Ovary (tissue), 7 donors: ENCODE measurements at regions not wholly inside any gene's neighbourhood (a gene's known extent, or its start where the extent isn't known, plus 50 kb on each side); places are given as distances from the start of the nearest gene placed in this dataset.
A peak's percentile ranks its signal among the peaks of the same experiment; 100 is the strongest.

Source experiments
- DNase-seq, 5 donors: peaks; one replicate each; pipeline ENCODE4 v3.0.0-alpha.2; 2019 to 2020
- H3K27ac ChIP-seq, 2 donors: fragments of 200-600 bp; one replicate each; pipeline versions ENCODE4 v1.5.1 to v1.8.0; 2019 to 2022
- H3K27me3 ChIP-seq: fragments of 200-600 bp; one replicate; pipeline ENCODE4 v1.8.0; 2022
- H3K36me3 ChIP-seq: fragments of 200-600 bp; sonication (generic); one replicate; pipeline ENCODE4 v1.5.1; 2019
- H3K4me1 ChIP-seq: one replicate; pipeline ENCODE4 v1.8.1; 2013; ENCODE audit warnings: mild to moderate bottlenecking, moderate library complexity; ENCODE audit not compliant: insufficient read depth
- H3K4me3 ChIP-seq: fragments of 200-600 bp; sonication (generic); one replicate; pipeline ENCODE4 v1.5.1; 2017
- H3K9me3 ChIP-seq, 2 donors: fragments of 200-600 bp in 1 of 2; sonication (generic) in 1 of 2; one replicate each; pipeline versions ENCODE4 v1.5.1 to v1.8.1; 2013 to 2019; ENCODE audit warnings: mild to moderate bottlenecking in 1 of 2, moderate library complexity in 1 of 2
- EP300 ChIP-seq: sonication (generic); formaldehyde crosslinking; IDR thresholded peaks from one replicate; pipeline ENCODE4 v1.6.1; 2017; ENCODE audit warnings: antibody characterized with exemption
- POLR2A ChIP-seq: fragments of 450-650 bp; IDR thresholded peaks from one replicate; pipeline ENCODE4 v1.6.1; 2017; ENCODE audit warnings: antibody characterized with exemption, mild to moderate bottlenecking, moderate library complexity
- WGBS, 3 donors: extraction: QIAGEN DNeasy Blood & Tissue Kit in 1 of 3; methylation state at CpG; one replicate each; pipeline versions ENCODE4 v1.1.5 to v1.1.7; 2013 to 2017; 5-methylcytosine and 5-hydroxymethylcytosine counted together
- intact Hi-C, 4 donors: fragments of 100-400 bp; cut with DNase I; formaldehyde crosslinking; loops; one replicate each; pipeline versions ENCODE4 v1.11.0 to v1.15.1; 2022 to 2023
- TF ChIP-seq, protein P1 (sequence below), 3 donors: fragments of 450-650 bp in 2 of 3; fragments of 200-600 bp in 1 of 3; IDR thresholded peaks; one replicate each; pipeline versions ENCODE4 v1.5.1 to v1.8.0; 2016 to 2022; ENCODE audit warnings: antibody characterized with exemption in 3 of 3, mild to moderate bottlenecking in 1 of 3
- donor health status: DM: no; HTN: no; CAD: no; lungs with moderate emphysema.
- donor health status: DM: no; HTN: no; CAD: no.
- donor health status: Bipolar disorder and iron deficiency.
- donor health status: DM: no; HTN: no; CAD: no.
- donor health status: DM: yes; HTN: yes; CAD: no.

DNA sequence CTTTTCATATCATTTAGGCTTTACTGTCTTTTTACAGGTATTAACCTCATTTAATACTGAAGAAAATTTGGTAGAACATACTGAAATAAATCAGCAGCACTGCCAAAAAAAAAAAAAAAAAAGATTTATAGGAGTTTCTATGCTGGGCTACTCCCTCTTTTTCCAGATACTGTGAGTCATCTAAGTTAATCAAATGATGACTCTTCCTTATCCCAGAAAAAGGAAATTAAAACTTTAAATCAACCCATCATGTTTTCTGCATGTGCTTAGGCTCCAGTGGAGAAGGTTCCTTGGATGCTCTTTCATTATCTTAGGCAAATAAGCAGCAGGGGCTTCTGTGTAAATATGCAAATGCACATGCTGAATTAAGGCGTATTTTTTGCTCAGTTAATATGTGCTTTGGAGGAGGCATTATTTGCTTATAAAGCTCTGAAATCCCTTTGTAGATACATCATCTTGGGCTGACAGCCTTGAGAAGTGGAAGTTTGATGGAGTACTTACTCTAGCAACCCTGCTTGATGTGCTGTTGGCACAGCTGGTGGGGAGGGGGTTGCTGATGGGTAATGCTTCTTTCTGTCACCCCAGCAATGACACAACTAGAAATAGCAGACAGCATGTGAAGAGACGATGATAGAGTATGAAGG lies 136.1 kb downstream of the C4orf33 start:
- 41 to 62% (median 53%) methylated on average over 2 of the region's 2 CpGs for WGBS, 3 donors
- intact Hi-C loops: no loop called here
- Histone ChIP-seq H3K4me1 (no peaks in the 10 kb centered on the region), H3K4me3 (no peak overlapping the region), H3K36me3 (no peaks in the 10 kb centered on the region), H3K27ac (no peak overlapping the region), H3K27me3 (no peaks in the 10 kb centered on the region), H3K9me3 (no peaks in the 10 kb centered on the region)
- DNase-seq: no peak
- TF ChIP-seq, protein P1, sequence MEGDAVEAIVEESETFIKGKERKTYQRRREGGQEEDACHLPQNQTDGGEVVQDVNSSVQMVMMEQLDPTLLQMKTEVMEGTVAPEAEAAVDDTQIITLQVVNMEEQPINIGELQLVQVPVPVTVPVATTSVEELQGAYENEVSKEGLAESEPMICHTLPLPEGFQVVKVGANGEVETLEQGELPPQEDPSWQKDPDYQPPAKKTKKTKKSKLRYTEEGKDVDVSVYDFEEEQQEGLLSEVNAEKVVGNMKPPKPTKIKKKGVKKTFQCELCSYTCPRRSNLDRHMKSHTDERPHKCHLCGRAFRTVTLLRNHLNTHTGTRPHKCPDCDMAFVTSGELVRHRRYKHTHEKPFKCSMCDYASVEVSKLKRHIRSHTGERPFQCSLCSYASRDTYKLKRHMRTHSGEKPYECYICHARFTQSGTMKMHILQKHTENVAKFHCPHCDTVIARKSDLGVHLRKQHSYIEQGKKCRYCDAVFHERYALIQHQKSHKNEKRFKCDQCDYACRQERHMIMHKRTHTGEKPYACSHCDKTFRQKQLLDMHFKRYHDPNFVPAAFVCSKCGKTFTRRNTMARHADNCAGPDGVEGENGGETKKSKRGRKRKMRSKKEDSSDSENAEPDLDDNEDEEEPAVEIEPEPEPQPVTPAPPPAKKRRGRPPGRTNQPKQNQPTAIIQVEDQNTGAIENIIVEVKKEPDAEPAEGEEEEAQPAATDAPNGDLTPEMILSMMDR (IDR thresholded peaks at IDR 0.05): no peak
- TF ChIP-seq EP300 (no peak), POLR2A (no peak)

DNA sequence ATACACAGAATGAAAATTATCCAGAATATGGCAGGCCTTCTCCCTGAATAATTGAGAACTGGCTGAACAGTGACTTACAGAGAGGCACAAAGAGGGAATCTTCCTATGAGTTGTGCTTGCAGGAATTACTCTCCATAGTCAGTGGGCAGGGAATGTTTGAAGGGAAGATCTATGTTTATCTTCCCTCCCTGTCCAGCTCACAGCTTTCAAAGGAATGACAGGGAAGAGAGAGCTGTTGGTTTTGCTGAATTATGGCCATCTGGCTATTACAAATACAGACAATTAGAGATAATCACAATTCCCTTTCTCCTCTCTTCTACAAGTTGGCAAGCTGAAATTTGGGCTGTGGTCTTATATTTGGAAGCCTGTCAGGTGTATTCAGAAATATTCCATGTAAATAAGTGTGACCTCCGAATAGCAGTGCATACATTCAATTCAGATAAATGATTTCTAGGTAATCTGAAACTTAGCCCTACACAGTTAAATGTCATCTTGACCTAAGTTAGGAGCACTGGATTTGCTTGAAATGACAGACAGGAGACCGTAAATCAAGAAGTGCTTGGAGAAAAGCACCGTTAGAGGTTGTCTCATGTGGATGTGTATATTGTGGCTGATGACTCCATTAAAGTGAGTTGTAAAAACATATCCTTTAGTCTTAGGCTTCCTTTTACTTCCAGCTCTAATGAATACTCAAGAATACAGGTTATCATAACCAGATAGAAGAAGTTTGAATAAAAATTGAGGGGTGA lies 136.8 kb downstream of the C4orf33 start:
- 33 to 41% (median 36%) methylated on average over 3 of the region's 3 CpGs for WGBS, 3 donors
- Histone ChIP-seq H3K27ac (no peak overlapping the region), H3K9me3 (no peaks in the 10 kb centered on the region), H3K36me3 (no peaks in the 10 kb centered on the region), H3K4me1 (no peaks in the 10 kb centered on the region), H3K4me3 (no peak overlapping the region), H3K27me3 (no peaks in the 10 kb centered on the region)
- TF ChIP-seq, protein P1 (IDR thresholded peaks at IDR 0.05): no peak
- TF ChIP-seq EP300 (no peak), POLR2A (no peak)
- intact Hi-C loops: no loop called here
- DNase-seq: no peak

DNA sequence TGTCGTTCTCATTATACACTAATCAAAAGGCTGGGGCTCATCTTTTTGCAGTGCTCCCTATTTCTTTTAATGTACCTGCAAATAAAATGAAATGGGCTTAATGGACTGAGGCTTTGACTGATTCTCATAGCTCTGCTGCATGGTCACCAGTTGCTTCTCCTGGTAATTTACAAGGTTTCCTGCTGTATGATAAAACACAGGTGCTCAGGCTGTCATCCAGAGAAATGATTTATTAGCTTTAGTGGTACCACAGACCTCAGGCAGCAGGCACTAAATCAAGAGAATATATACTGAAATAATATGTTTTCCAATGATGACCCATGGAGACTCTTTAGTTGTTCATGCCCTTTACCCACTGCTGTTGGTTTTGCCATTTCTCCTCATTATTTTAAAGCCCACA lies 137.7 kb downstream of the C4orf33 start:
- intact Hi-C loops: no loop called here
- no peak for DNase-seq
- H3K27ac ChIP-seq: no peak overlapping the region
- H3K4me1 ChIP-seq: no peaks in the 10 kb centered on the region
- H3K27me3 ChIP-seq: no peaks in the 10 kb centered on the region
- WGBS, 3 donors: 51 to 59% (median 53%) methylated on average over 1 of the region's 1 CpG
- H3K4me3 ChIP-seq: no peak overlapping the region
- H3K9me3 ChIP-seq: no peaks in the 10 kb centered on the region
- TF ChIP-seq, protein P1 (IDR thresholded peaks at IDR 0.05): no peak
- no peak for TF ChIP-seq EP300
- no peak for TF ChIP-seq POLR2A
- H3K36me3 ChIP-seq: no peaks in the 10 kb centered on the region

DNA sequence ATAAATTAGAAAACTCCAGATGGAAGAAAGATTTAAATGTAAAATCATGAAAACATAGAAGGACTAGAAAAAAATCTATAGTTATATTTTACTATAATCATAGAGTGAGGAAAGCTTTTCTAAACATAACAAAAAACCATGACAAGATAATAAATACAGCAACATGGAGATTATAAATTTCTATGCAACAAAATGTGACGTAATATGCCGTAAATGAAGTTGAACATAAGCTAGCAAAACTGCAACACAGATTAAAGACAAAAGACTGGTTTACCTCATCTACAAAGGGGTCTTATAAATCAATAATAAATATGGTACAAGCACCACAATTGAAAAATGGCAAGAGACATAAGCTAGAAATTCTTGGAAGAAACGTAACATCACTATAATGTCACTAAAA lies 140.4 kb downstream of the C4orf33 start:
- no peaks in the 10 kb centered on the region for H3K9me3 ChIP-seq
- WGBS, 3 donors: 91 to 94% (median 92%) methylated on average over 3 of the region's 3 CpGs
- no peaks in the 10 kb centered on the region for H3K27me3 ChIP-seq
- H3K4me3 ChIP-seq: no peak overlapping the region
- DNase-seq: no peak
- intact Hi-C loops: no loop called here
- no peaks in the 10 kb centered on the region for H3K36me3 ChIP-seq
- no peak for TF ChIP-seq EP300
- no peaks in the 10 kb centered on the region for H3K4me1 ChIP-seq
- H3K27ac ChIP-seq: no peak overlapping the region

DNA sequence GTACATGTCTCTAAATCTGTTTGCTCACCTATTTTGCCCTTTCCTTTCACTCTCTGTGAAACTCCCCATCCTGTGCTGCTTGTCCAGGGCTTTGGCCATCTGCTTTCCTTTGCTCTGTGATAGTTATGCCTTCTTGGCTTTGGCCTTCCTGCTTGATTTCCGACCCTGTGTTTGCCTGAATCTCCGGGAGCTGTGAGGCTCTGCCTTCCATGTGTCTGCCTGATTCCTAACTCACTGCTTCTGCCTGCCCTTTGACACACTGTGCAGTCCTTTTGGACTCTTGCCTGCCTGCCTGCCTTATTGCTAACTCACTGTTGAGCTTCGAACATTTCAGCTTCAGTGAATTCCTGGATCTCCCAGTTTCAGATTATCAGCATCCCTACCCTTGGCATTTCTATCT lies 143.1 kb downstream of the C4orf33 start:
- 2 to 11% (median 2%) methylated on average over 3 of the region's 3 CpGs for WGBS, 3 donors
- H3K9me3 ChIP-seq: no peaks in the 10 kb centered on the region
- no peak overlapping the region for H3K27ac ChIP-seq
- H3K36me3 ChIP-seq: no peaks in the 10 kb centered on the region
- H3K4me1 ChIP-seq: no peaks in the 10 kb centered on the region
- peak in 3 of 5 donors; percentile 11 to 40 (median 15) for DNase-seq
- TF ChIP-seq EP300 (no peak), POLR2A (no peak)
- TF ChIP-seq, protein P1 (IDR thresholded peaks at IDR 0.05): no peak
- H3K4me3 ChIP-seq: no peak overlapping the region
- intact Hi-C loops: no loop called here
- H3K27me3 ChIP-seq: no peaks in the 10 kb centered on the region
